ENCODE measurements at regions not wholly inside any gene's neighbourhood (a gene's known extent, or its start where the extent isn't known, plus 50 kb on each side); places are given as distances from the start of the nearest gene placed in this dataset.

- Histone ChIP-seq H3K4me3 (replicated peaks; ENCODE audit: low read depth, low read length) (no peak overlapping the region), H3K36me3 (ENCODE audit: control insufficient read depth, insufficient read depth, low read length) (no peaks in the 10 kb centered on the region), H3K27me3 (replicated peaks; ENCODE audit: control insufficient read depth, insufficient read depth, low read length) (no peaks in the 10 kb centered on the region)
- no peak for DNase-seq (ENCODE audit: extremely low read depth, insufficient read length)
- no peak for TF ChIP-seq CTCF (IDR thresholded peaks at IDR 0.05; ENCODE audit: insufficient read depth, low read length, poor library complexity, severe bottlenecking)
Measured at GRCh38 chr7:69088185-69088584, 510.1 kb upstream of the AUTS2 start.

DNA sequence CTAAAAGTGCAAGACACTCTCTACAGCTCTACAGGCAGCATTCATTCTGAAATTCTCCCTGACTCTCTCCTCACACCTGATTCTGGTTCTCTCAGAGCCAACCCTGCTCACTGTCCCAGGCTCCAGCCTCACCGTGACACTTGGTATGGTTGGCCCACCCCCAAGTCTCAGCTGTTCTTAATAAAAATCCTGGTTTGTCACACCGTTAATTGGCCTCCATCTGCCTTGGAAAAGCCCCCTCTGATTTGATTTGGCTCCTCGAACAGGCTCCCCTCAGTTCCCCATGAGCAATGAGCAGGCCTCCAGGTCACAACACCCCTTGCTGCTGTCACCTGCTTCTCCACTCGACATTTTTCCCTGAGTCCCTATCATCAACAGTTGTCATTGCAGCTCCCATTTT, 507.3 kb upstream of the AUTS2 start:
- H3K4me3 ChIP-seq (replicated peaks; ENCODE audit: low read depth, low read length) = no peak overlapping the region
- no peaks in the 10 kb centered on the region for H3K36me3 ChIP-seq (ENCODE audit: control insufficient read depth, insufficient read depth, low read length)
- no peaks in the 10 kb centered on the region for H3K27me3 ChIP-seq (replicated peaks; ENCODE audit: control insufficient read depth, insufficient read depth, low read length)
- no peak for TF ChIP-seq CTCF (IDR thresholded peaks at IDR 0.05; ENCODE audit: insufficient read depth, low read length, poor library complexity, severe bottlenecking)
- no peak for DNase-seq (ENCODE audit: extremely low read depth, insufficient read length)

GRCh38 chr7:69091521-69091920, 506.8 kb upstream of the AUTS2 start:
- no peak for DNase-seq (ENCODE audit: extremely low read depth, insufficient read length)

GRCh38 chr7:69095127-69095526, 503.1 kb upstream of the AUTS2 start:
- no peak for DNase-seq (ENCODE audit: extremely low read depth, insufficient read length)
- no peak for TF ChIP-seq CTCF (IDR thresholded peaks at IDR 0.05; ENCODE audit: insufficient read depth, low read length, poor library complexity, severe bottlenecking)
- no peak overlapping the region for H3K4me3 ChIP-seq (replicated peaks; ENCODE audit: low read depth, low read length)
- no peaks in the 10 kb centered on the region for H3K27me3 ChIP-seq (replicated peaks; ENCODE audit: control insufficient read depth, insufficient read depth, low read length)
- H3K36me3 ChIP-seq (ENCODE audit: control insufficient read depth, insufficient read depth, low read length) = no peaks in the 10 kb centered on the region

More at GRCh38 chr7:69091521-69091920, 506.8 kb upstream of the AUTS2 start:
- no peak overlapping the region for H3K4me3 ChIP-seq (replicated peaks; ENCODE audit: low read depth, low read length)
- no peak for TF ChIP-seq CTCF (IDR thresholded peaks at IDR 0.05; ENCODE audit: insufficient read depth, low read length, poor library complexity, severe bottlenecking)
- no peaks in the 10 kb centered on the region for H3K27me3 ChIP-seq (replicated peaks; ENCODE audit: control insufficient read depth, insufficient read depth, low read length)
- H3K36me3 ChIP-seq (ENCODE audit: control insufficient read depth, insufficient read depth, low read length) = no peaks in the 10 kb centered on the region

GRCh38 chr7:69095649-69096048, 502.6 kb upstream of the AUTS2 start:
- H3K36me3 ChIP-seq (ENCODE audit: control insufficient read depth, insufficient read depth, low read length) = no peaks in the 10 kb centered on the region
- H3K27me3 ChIP-seq (replicated peaks; ENCODE audit: control insufficient read depth, insufficient read depth, low read length) = no peaks in the 10 kb centered on the region
- no peak for DNase-seq (ENCODE audit: extremely low read depth, insufficient read length)
- H3K4me3 ChIP-seq (replicated peaks; ENCODE audit: low read depth, low read length) = no peak overlapping the region
- no peak for TF ChIP-seq CTCF (IDR thresholded peaks at IDR 0.05; ENCODE audit: insufficient read depth, low read length, poor library complexity, severe bottlenecking)

DNA sequence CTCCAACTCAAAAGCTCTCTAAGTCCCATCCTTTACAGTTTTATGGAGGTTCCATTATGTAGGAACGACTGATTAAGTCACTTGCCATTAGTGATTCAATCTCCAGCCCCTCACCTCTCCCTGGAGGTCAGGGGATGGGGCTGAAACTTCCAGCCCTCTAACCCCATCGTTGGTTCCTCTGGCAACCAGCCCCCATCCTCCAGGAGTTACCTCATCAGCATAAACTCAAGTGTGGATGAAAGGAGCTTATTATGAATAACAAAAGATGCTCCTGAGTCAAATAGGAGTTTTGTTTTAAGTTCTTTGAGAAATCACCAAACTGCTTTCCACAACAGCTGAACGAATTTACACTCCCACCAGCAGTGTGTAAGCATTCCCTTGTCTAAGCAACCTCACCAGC, 494.3 kb upstream of the AUTS2 start:
- TF ChIP-seq CTCF (IDR thresholded peaks at IDR 0.05; ENCODE audit: insufficient read depth, low read length, poor library complexity, severe bottlenecking) = no peak
- no peak for DNase-seq (ENCODE audit: extremely low read depth, insufficient read length)
- Histone ChIP-seq H3K27me3 (replicated peaks; ENCODE audit: control insufficient read depth, insufficient read depth, low read length) (no peaks in the 10 kb centered on the region), H3K4me3 (replicated peaks; ENCODE audit: low read depth, low read length) (no peak overlapping the region), H3K36me3 (ENCODE audit: control insufficient read depth, insufficient read depth, low read length) (no peaks in the 10 kb centered on the region)

Data from GM06990 (cell line).